HepG2 (cell line): ENCODE measurements at regions not wholly inside any gene's neighbourhood (a gene's known extent, or its start where the extent isn't known, plus 50 kb on each side); places are given as distances from the start of the nearest gene placed in this dataset.

Experiments used
- ATAC-seq: fragments of 200-7000 bp; cut with Tn5 transposase; 3 replicates; pipeline ENCODE4 v1.9.1; 2020; ENCODE audit warnings: mild to moderate bottlenecking, moderate library complexity
- BruUV-seq: library from RNA; stranded (reverse); fragments of 400-500 nt; replicated peaks from 2 replicates; lab custom pipeline; 2021; lab: Mats Ljungman, UMichigan
- CTCF ChIA-PET: fragments of 300-600 bp; formaldehyde crosslinking; extraction: SDS; loops from one replicate; lab custom pipeline; 2021; ENCODE audit warnings: low total read pairs, inconsistent platforms, low intra/inter-chr PET ratio; lab: Yijun Ruan, JAX
- POLR2A ChIA-PET: fragments of 350-600 bp; sonication (Branson Sonifier 250); formaldehyde crosslinking; loops from one replicate; lab custom pipeline; 2020; ENCODE audit warnings: antibody characterized with exemption, inconsistent platforms; lab: Yijun Ruan, JAX
- DNase-seq: peaks from one replicate; pipeline ENCODE4 v3.0.0-alpha.2; 2015; ENCODE audit warnings: low spot score
- FAIRE-seq: peaks from 3 replicates; lab custom pipeline; 2011; peaks lifted over from hg19 to GRCh38; lab: Jason Lieb, UNC
- H2AFZ ChIP-seq: one replicate; pipeline ENCODE4 v1.6.1; 2011; ENCODE audit warnings: low read length, inconsistent platforms
- H3K27ac ChIP-seq: fragments of 300-600 bp; 3 replicates; pipeline ENCODE4 v1.8.0; 2011; ENCODE audit warnings: mixed run types, mild to moderate bottlenecking, mixed read lengths, low read length, inconsistent platforms; ENCODE audit not compliant: insufficient read depth; ENCODE audit errors: extremely low read length
- H3K27me3 ChIP-seq, 2 experiments: fragments of 200-600 bp in 1 of 2; 2 replicates in 1 of 2; 3 replicates in 1 of 2; pipeline versions ENCODE4 v1.6.0 to v1.8.0; 2011; ENCODE audit warnings: low read length in 2 of 2, mild to moderate bottlenecking in 2 of 2, moderate library complexity in 2 of 2, inconsistent platforms in 1 of 2; ENCODE audit not compliant: insufficient read depth in 2 of 2, control insufficient read depth in 1 of 2
- H3K36me3 ChIP-seq, 2 experiments: fragments of 200-600 bp in 1 of 2; replicated peaks in 1 of 2; 2 replicates in 1 of 2; 3 replicates in 1 of 2; pipeline versions ENCODE4 v1.5.1 to v1.8.0; 2011; ENCODE audit warnings: low read length in 2 of 2, inconsistent platforms in 1 of 2; ENCODE audit not compliant: insufficient read depth in 2 of 2, control insufficient read depth in 1 of 2
- H3K4me1 ChIP-seq: 2 replicates; pipeline ENCODE4 v1.5.1; 2012; ENCODE audit warnings: low read length, inconsistent platforms; ENCODE audit not compliant: insufficient read depth
- H3K4me2 ChIP-seq: 2 replicates; pipeline ENCODE4 v1.6.0; 2011; ENCODE audit warnings: low read depth, low read length, inconsistent platforms
- H3K4me3 ChIP-seq, 3 experiments: fragments of 200-600 bp in 1 of 3; sonication (generic), shearing (Covaris generic) in 1 of 3; replicated peaks in 1 of 3; 2 replicates each; pipeline ENCODE4 v1.5.1; 2011 to 2016; ENCODE audit warnings: low read length in 3 of 3, inconsistent platforms in 2 of 3, low read depth in 2 of 3, mild to moderate bottlenecking in 2 of 3, control low read depth in 1 of 3, mixed read lengths in 1 of 3; ENCODE audit not compliant: insufficient read depth in 1 of 3
- H3K79me2 ChIP-seq: one replicate; pipeline ENCODE4 v1.6.1; 2011; ENCODE audit warnings: low read length, inconsistent platforms; ENCODE audit not compliant: insufficient read depth
- H3K9ac ChIP-seq: 2 replicates; pipeline ENCODE4 v1.6.0; 2011; ENCODE audit warnings: mild to moderate bottlenecking, low read depth, low read length, inconsistent platforms; ENCODE audit not compliant: insufficient read depth
- H3K9me3 ChIP-seq: 2 replicates; pipeline ENCODE4 v1.5.1; 2012; ENCODE audit warnings: mild to moderate bottlenecking, low read length
- H4K20me1 ChIP-seq: 2 replicates; pipeline ENCODE4 v1.6.0; 2011; ENCODE audit warnings: inconsistent platforms, mild to moderate bottlenecking, low read length, moderate library complexity; ENCODE audit not compliant: insufficient read depth
- BRCA1 ChIP-seq: sonication (generic); formaldehyde crosslinking; IDR thresholded peaks from 2 replicates; pipeline ENCODE4 v1.4.0; 2020; ENCODE audit warnings: missing genetic modification reagents
- CBX5 ChIP-seq: sonication (generic); formaldehyde crosslinking; IDR thresholded peaks from 2 replicates; pipeline ENCODE4 v1.4.0; 2020; ENCODE audit warnings: missing genetic modification reagents, borderline replicate concordance
- FOXO1 ChIP-seq: sonication (generic); formaldehyde crosslinking; IDR thresholded peaks from 2 replicates; pipeline ENCODE4 v1.4.0; 2020; ENCODE audit warnings: missing genetic modification reagents
- KAT8 ChIP-seq: IDR thresholded peaks from 2 replicates; pipeline ENCODE4 v1.6.1; 2016; ENCODE audit warnings: missing genetic modification reagents, missing compliant biosample characterization
- MAFG ChIP-seq: sonication (generic); formaldehyde crosslinking; IDR thresholded peaks from 2 replicates; pipeline ENCODE4 v1.5.1; 2020; ENCODE audit warnings: mild to moderate bottlenecking, missing genetic modification reagents
- MTF1 ChIP-seq: sonication (generic); formaldehyde crosslinking; IDR thresholded peaks from 2 replicates; pipeline ENCODE4 v1.5.0; 2020; ENCODE audit warnings: missing genetic modification reagents
- RXRA ChIP-seq: sonication (generic); formaldehyde crosslinking; IDR thresholded peaks from 2 replicates; pipeline ENCODE4 v1.5.1; 2020; ENCODE audit warnings: missing genetic modification reagents
- ZNF260 ChIP-seq: sonication (generic); formaldehyde crosslinking; IDR thresholded peaks from 2 replicates; pipeline ENCODE4 v1.4.0; 2020; ENCODE audit warnings: missing genetic modification reagents, low read depth, mild to moderate bottlenecking, borderline replicate concordance
- in situ Hi-C: cut with HindIII; loops from 2 replicates; pipeline ENCODE4 v1.10.0; 2017; ENCODE audit warnings: low pct_unique_long_range_greater_than_20kb; ENCODE audit not compliant: extremely low pct_ligation_motif_present
- intact Hi-C: fragments of 100-400 bp; cut with micrococcal nuclease; formaldehyde crosslinking; loops from one replicate; pipeline ENCODE4 v1.10.0; 2022; ENCODE audit not compliant: unreplicated experiment
- TF ChIP-seq, protein P1 (sequence below): sonication (generic); formaldehyde crosslinking; IDR thresholded peaks from 2 replicates; pipeline ENCODE4 v1.8.1; 2023; ENCODE audit warnings: mild to moderate bottlenecking, moderate library complexity, missing genetic modification reagents
- TF ChIP-seq, protein P2 (sequence below): IDR thresholded peaks from 2 replicates; pipeline ENCODE4 v1.6.1; 2016; ENCODE audit warnings: low read depth, control low read depth
- TF ChIP-seq, protein P3 (sequence below): IDR thresholded peaks from 2 replicates; pipeline ENCODE4 v1.6.1; 2016; ENCODE audit warnings: mild to moderate bottlenecking
- TF ChIP-seq, protein P4 (sequence below): sonication (generic); formaldehyde crosslinking; IDR thresholded peaks from 2 replicates; pipeline ENCODE4 v1.4.0; 2020; ENCODE audit warnings: mild to moderate bottlenecking, missing genetic modification reagents, borderline replicate concordance

DNA sequence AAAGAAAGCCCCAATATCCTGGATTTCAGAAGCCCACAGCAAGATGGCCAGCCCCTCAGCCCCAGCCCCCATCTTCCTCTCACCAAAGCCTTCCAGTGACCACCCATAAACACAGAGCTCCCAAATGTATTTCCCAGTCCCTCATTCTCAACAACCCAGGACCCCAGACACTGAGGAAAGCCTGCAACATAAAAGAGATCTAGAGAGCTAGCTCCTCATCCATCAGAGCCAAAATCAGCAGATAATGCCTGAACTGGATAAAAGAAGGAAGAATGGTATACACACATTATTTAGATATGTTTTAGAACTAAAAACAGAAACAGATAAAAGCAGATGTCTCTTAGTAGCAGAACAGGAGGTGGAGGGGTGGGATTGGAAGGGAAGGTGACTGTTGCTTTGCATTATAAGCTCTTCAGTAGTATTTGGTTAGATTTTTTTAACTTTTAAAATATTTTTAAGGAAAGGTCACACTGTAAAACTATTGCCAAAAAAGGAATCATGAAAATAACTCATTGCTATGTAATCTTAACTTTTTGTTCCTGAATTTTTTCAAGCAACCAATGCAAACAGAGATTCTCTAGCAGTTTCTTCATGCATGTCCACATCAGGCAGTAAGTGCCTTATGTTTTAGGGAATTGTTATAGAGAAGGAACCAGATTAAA, 144.2 kb upstream of the PKDCC start:
- Histone ChIP-seq H4K20me1 (no peaks in the 10 kb centered on the region), H3K79me2 (no peaks in the 10 kb centered on the region), H3K4me1 (no peaks in the 10 kb centered on the region), H3K27me3 (peaks cover 2 to 6% of the 10 kb centered on the region in 2 experiments; a peak in 3 of 5 replicates), H3K36me3 (no peaks in the 10 kb centered on the region), H3K9me3 (no peaks in the 10 kb centered on the region), H3K4me2 (no peak overlapping the region), H3K9ac (no peak overlapping the region), H3K27ac (no peak overlapping the region), H3K4me3 (no peak overlapping the region), H2AFZ (no peak overlapping the region)
- POLR2A ChIA-PET, result no interaction called here
- CTCF ChIA-PET, result no interaction called here
- FAIRE-seq (no peak), DNase-seq (no peak), ATAC-seq (no peak)
- in situ Hi-C loops, result no loop called here
- intact Hi-C loops, result no loop called here
- no TSS peak for BruUV-seq
- TF ChIP-seq ZNF260 (no peak), CBX5 (CRISPR knock-in tag) (no peak), BRCA1 (CRISPR knock-in tag) (no peak), MTF1 (CRISPR knock-in tag) (no peak), FOXO1 (CRISPR knock-in tag) (no peak), RXRA (CRISPR knock-in tag) (no peak), KAT8 (no peak), MAFG (CRISPR knock-in tag) (no peak)
- TF ChIP-seq, protein P1, sequence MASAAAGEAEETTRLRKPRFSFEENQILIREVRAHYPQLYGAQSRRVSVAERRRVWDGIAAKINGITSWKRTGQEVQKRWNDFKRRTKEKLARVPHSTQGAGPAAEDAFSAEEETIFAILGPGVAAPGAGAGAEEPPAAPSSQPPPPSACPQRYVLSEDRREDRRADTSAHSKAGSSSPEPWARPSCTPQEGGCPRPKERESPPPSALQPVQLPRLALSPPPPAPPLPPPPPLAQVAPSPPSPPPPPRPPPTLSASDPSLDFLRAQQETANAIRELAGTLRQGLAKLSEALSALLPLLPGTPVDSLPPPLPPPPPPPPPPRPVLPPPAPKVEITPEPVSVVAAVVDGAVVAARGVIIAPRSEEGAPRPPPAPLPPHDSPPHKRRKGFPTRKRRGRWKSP (CRISPR knock-in tag), result no peak
- TF ChIP-seq, protein P2, sequence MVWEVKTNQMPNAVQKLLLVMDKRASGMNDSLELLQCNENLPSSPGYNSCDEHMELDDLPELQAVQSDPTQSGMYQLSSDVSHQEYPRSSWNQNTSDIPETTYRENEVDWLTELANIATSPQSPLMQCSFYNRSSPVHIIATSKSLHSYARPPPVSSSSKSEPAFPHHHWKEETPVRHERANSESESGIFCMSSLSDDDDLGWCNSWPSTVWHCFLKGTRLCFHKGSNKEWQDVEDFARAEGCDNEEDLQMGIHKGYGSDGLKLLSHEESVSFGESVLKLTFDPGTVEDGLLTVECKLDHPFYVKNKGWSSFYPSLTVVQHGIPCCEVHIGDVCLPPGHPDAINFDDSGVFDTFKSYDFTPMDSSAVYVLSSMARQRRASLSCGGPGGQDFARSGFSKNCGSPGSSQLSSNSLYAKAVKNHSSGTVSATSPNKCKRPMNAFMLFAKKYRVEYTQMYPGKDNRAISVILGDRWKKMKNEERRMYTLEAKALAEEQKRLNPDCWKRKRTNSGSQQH (CRISPR knock-in tag), result no peak
- TF ChIP-seq, protein P3, sequence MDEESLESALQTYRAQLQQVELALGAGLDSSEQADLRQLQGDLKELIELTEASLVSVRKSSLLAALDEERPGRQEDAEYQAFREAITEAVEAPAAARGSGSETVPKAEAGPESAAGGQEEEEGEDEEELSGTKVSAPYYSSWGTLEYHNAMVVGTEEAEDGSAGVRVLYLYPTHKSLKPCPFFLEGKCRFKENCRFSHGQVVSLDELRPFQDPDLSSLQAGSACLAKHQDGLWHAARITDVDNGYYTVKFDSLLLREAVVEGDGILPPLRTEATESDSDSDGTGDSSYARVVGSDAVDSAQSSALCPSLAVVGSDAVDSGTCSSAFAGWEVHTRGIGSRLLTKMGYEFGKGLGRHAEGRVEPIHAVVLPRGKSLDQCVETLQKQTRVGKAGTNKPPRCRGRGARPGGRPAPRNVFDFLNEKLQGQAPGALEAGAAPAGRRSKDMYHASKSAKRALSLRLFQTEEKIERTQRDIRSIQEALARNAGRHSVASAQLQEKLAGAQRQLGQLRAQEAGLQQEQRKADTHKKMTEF (CRISPR knock-in tag), result no peak
- TF ChIP-seq, protein P4, sequence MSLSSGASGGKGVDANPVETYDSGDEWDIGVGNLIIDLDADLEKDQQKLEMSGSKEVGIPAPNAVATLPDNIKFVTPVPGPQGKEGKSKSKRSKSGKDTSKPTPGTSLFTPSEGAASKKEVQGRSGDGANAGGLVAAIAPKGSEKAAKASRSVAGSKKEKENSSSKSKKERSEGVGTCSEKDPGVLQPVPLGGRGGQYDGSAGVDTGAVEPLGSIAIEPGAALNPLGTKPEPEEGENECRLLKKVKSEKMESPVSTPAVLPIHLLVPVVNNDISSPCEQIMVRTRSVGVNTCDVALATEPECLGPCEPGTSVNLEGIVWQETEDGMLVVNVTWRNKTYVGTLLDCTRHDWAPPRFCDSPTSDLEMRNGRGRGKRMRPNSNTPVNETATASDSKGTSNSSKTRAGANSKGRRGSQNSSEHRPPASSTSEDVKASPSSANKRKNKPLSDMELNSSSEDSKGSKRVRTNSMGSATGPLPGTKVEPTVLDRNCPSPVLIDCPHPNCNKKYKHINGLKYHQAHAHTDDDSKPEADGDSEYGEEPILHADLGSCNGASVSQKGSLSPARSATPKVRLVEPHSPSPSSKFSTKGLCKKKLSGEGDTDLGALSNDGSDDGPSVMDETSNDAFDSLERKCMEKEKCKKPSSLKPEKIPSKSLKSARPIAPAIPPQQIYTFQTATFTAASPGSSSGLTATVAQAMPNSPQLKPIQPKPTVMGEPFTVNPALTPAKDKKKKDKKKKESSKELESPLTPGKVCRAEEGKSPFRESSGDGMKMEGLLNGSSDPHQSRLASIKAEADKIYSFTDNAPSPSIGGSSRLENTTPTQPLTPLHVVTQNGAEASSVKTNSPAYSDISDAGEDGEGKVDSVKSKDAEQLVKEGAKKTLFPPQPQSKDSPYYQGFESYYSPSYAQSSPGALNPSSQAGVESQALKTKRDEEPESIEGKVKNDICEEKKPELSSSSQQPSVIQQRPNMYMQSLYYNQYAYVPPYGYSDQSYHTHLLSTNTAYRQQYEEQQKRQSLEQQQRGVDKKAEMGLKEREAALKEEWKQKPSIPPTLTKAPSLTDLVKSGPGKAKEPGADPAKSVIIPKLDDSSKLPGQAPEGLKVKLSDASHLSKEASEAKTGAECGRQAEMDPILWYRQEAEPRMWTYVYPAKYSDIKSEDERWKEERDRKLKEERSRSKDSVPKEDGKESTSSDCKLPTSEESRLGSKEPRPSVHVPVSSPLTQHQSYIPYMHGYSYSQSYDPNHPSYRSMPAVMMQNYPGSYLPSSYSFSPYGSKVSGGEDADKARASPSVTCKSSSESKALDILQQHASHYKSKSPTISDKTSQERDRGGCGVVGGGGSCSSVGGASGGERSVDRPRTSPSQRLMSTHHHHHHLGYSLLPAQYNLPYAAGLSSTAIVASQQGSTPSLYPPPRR (CRISPR knock-in tag), result no peak
